ENCODE measurements at regions not wholly inside any gene's neighbourhood (a gene's known extent, or its start where the extent isn't known, plus 50 kb on each side); places are given as distances from the start of the nearest gene placed in this dataset.

GRCh38 chrX:85698921-85699320 is 319.5 kb upstream of the POF1B start:
- DNase-seq (ENCODE audit: extremely low read depth in 1 of 4, low spot score in 3 of 4) (no peak), FAIRE-seq (no peak), ATAC-seq (no peak)
- H3K4me2 ChIP-seq (ENCODE audit: insufficient read depth, low read length): no peak overlapping the region
- no peak overlapping the region for H2AFZ ChIP-seq (ENCODE audit: low read depth, low read length)
- H3K4me1 ChIP-seq (replicated peaks in 1 of 2; ENCODE audit: control insufficient read depth in 2 of 2, insufficient read depth in 2 of 2, low read length in 2 of 2): no peaks in the 10 kb centered on the region
- no peaks in the 10 kb centered on the region for H3K79me2 ChIP-seq (ENCODE audit: control insufficient read depth, insufficient read depth, low read length)
- H3K27ac ChIP-seq (ENCODE audit: extremely low read depth, low read depth, low read length): no peak overlapping the region
- no peaks in the 10 kb centered on the region for H3K36me3 ChIP-seq (ENCODE audit: control insufficient read depth, insufficient read depth, low read length)
- H3K4me3 ChIP-seq: no peak overlapping the region
- ChIA-PET CTCF (ENCODE audit: low intra/inter-chr PET ratio) (no interaction called here), POLR2A (no interaction called here)
- intact Hi-C loops (cut with micrococcal nuclease) (no loop called here), in situ Hi-C loops (cut with MboI) (no loop called here)
- no peak overlapping the region for H3K9ac ChIP-seq (ENCODE audit: insufficient read depth in 1 of 2, low read depth in 2 of 2, low read length in 2 of 2)
- no TSS peak for BruUV-seq (replicated peaks)
- TF ChIP-seq ZNF79 (CRISPR knock-in tag; IDR thresholded peaks at IDR 0.05; ENCODE audit: low read depth) (no peak), RB1 (IDR thresholded peaks at IDR 0.05; ENCODE audit: low read depth) (no peak), ZNF274 (IDR thresholded peaks at IDR 0.05; ENCODE audit: borderline replicate concordance, low read depth, low read length) (no peak), ZNF217 (CRISPR knock-in tag; IDR thresholded peaks at IDR 0.05) (no peak), HINFP (tag; conservative IDR thresholded peaks at IDR 0.05; ENCODE audit: low read depth) (no peak), MITF (IDR thresholded peaks at IDR 0.05) (no peak), ZNF780A (CRISPR knock-in tag; IDR thresholded peaks at IDR 0.05) (no peak)
- no peaks in the 10 kb centered on the region for H3K9me1 ChIP-seq (ENCODE audit: control insufficient read depth, insufficient read depth, low read length)
- H3K9me3 ChIP-seq (replicated peaks; ENCODE audit: control insufficient read depth, insufficient read depth, low read depth, low read length): no peaks in the 10 kb centered on the region
- no peaks in the 10 kb centered on the region for H3K27me3 ChIP-seq (ENCODE audit: control insufficient read depth in 2 of 2, insufficient read depth in 2 of 2, low read length in 2 of 2)
- no peaks in the 10 kb centered on the region for H4K20me1 ChIP-seq (replicated peaks; ENCODE audit: control insufficient read depth, insufficient read depth, low read length)
- 0% methylated on average over 4 of the region's 5 CpGs for WGBS (ENCODE audit: insufficient coverage, low coverage, missing lambda C conversion rate)

Measured in K562 (cell line).